ENCODE measurements at regions not wholly inside any gene's neighbourhood (a gene's known extent, or its start where the extent isn't known, plus 50 kb on each side); places are given as distances from the start of the nearest gene placed in this dataset.

GRCh38 chr15:66921319-66921915 lies 144.0 kb upstream of the SMAD3 start:
- H3K27ac ChIP-seq, result no peak overlapping the region
- DNase-seq, result no peak
- no peaks in the 10 kb centered on the region for H3K27me3 ChIP-seq (replicated peaks)
- in situ Hi-C loops (cut with HindIII; ENCODE audit: low pct_ligation_motif_present, low sequenced_read_pairs), result no loop called here
- H3K4me3 ChIP-seq (ENCODE audit: low read depth, low read length), result no peak overlapping the region
- no peaks in the 10 kb centered on the region for H3K36me3 ChIP-seq (replicated peaks)
- TF ChIP-seq CTCF (IDR thresholded peaks at IDR 0.05; ENCODE audit: low read depth, low read length, missing control alignments), result no peak

- in situ Hi-C loops (cut with HindIII; ENCODE audit: low pct_ligation_motif_present, low sequenced_read_pairs), result no loop called here
- no peak for TF ChIP-seq CTCF (IDR thresholded peaks at IDR 0.05; ENCODE audit: low read depth, low read length, missing control alignments)
- H3K27ac ChIP-seq, result no peak overlapping the region
- no peaks in the 10 kb centered on the region for H3K27me3 ChIP-seq (replicated peaks)
- no peak for DNase-seq
- H3K4me3 ChIP-seq (ENCODE audit: low read depth, low read length), result no peak overlapping the region
- no peaks in the 10 kb centered on the region for H3K36me3 ChIP-seq (replicated peaks)
Measured at GRCh38 chr15:66922608-66923007, 142.8 kb upstream of the SMAD3 start.

- no peak overlapping the region for H3K27ac ChIP-seq
- H3K4me3 ChIP-seq (ENCODE audit: low read depth, low read length), result no peak overlapping the region
- in situ Hi-C loops (cut with HindIII; ENCODE audit: low pct_ligation_motif_present, low sequenced_read_pairs), result no loop called here
- peak; percentile 78 for TF ChIP-seq CTCF (IDR thresholded peaks at IDR 0.05; ENCODE audit: low read depth, low read length, missing control alignments)
- no peaks in the 10 kb centered on the region for H3K36me3 ChIP-seq (replicated peaks)
- no peak for DNase-seq
- no peaks in the 10 kb centered on the region for H3K27me3 ChIP-seq (replicated peaks)
Measured at GRCh38 chr15:66923438-66923881, 141.9 kb upstream of the SMAD3 start.

- H3K27ac ChIP-seq, result no peak overlapping the region
- in situ Hi-C loops (cut with HindIII; ENCODE audit: low pct_ligation_motif_present, low sequenced_read_pairs), result no loop called here
- no peak for DNase-seq
- no peak for TF ChIP-seq CTCF (IDR thresholded peaks at IDR 0.05; ENCODE audit: low read depth, low read length, missing control alignments)
- no peak overlapping the region for H3K4me3 ChIP-seq (ENCODE audit: low read depth, low read length)
- no peaks in the 10 kb centered on the region for H3K36me3 ChIP-seq (replicated peaks)
- no peaks in the 10 kb centered on the region for H3K27me3 ChIP-seq (replicated peaks)
Measured at GRCh38 chr15:66924889-66925288, 140.5 kb upstream of the SMAD3 start.

- H3K27ac ChIP-seq, result no peak overlapping the region
- in situ Hi-C loops (cut with HindIII; ENCODE audit: low pct_ligation_motif_present, low sequenced_read_pairs), result no loop called here
- no peak for DNase-seq
- no peaks in the 10 kb centered on the region for H3K36me3 ChIP-seq (replicated peaks)
- no peaks in the 10 kb centered on the region for H3K27me3 ChIP-seq (replicated peaks)
- H3K4me3 ChIP-seq (ENCODE audit: low read depth, low read length), result no peak overlapping the region
- no peak for TF ChIP-seq CTCF (IDR thresholded peaks at IDR 0.05; ENCODE audit: low read depth, low read length, missing control alignments)
Measured at GRCh38 chr15:66925721-66926120, 139.7 kb upstream of the SMAD3 start.
